Neuronal stem cell (in vitro differentiated cells): ENCODE measurements at regions not wholly inside any gene's neighbourhood (a gene's known extent, or its start where the extent isn't known, plus 50 kb on each side); places are given as distances from the start of the nearest gene placed in this dataset.

Experiments used
- DNase-seq: peaks from one replicate; pipeline ENCODE4 v3.0.0-alpha.2; 2013; ENCODE audit warnings: low spot score
- H2AFZ ChIP-seq: one replicate; pipeline ENCODE4 v1.6.1; 2013; ENCODE audit warnings: mild to moderate bottlenecking, low read length, inconsistent platforms
- H2AK5ac ChIP-seq: 2 replicates; pipeline ENCODE4 v1.6.1; 2013; ENCODE audit warnings: low read depth, mild to moderate bottlenecking, inconsistent platforms, low read length, moderate library complexity, mixed read lengths
- H2BK120ac ChIP-seq: 2 replicates; pipeline ENCODE4 v1.6.1; 2013; ENCODE audit warnings: low read depth, mild to moderate bottlenecking, inconsistent platforms, low read length, moderate library complexity, mixed read lengths
- H2BK12ac ChIP-seq: one replicate; pipeline ENCODE4 v1.6.1; 2013; ENCODE audit warnings: low read length, inconsistent platforms
- H2BK15ac ChIP-seq: 2 replicates; pipeline ENCODE4 v1.6.1; 2013; ENCODE audit warnings: mild to moderate bottlenecking, low read length, inconsistent platforms, mixed read lengths
- H2BK5ac ChIP-seq: one replicate; pipeline ENCODE4 v1.6.1; 2013; ENCODE audit warnings: inconsistent platforms, mild to moderate bottlenecking, low read length, moderate library complexity
- H3K14ac ChIP-seq: one replicate; pipeline ENCODE4 v1.6.1; 2013; ENCODE audit warnings: low read length, inconsistent platforms
- H3K18ac ChIP-seq: 2 replicates; pipeline ENCODE4 v1.6.1; 2013; ENCODE audit warnings: low read length, inconsistent platforms
- H3K23ac ChIP-seq: 2 replicates; pipeline ENCODE4 v1.6.1; 2013; ENCODE audit warnings: low read depth, mild to moderate bottlenecking, mixed read lengths, low read length, inconsistent platforms; ENCODE audit not compliant: poor library complexity
- H3K27ac ChIP-seq: replicated peaks from 3 replicates; pipeline ENCODE4 v1.5.1; 2013; ENCODE audit warnings: low read length, inconsistent platforms
- H3K27me3 ChIP-seq, 3 experiments: 2 replicates each; pipeline ENCODE4 v1.6.1; 2013; ENCODE audit warnings: low read length in 3 of 3, mild to moderate bottlenecking in 2 of 3, inconsistent platforms in 1 of 3, low read depth in 1 of 3, mixed read lengths in 1 of 3, moderate library complexity in 1 of 3; ENCODE audit not compliant: control insufficient read depth in 3 of 3, insufficient read depth in 3 of 3
- H3K36me3 ChIP-seq, 2 donors: replicated peaks in 1 of 2; 2 replicates each; pipeline ENCODE4 v1.6.1; 2013; ENCODE audit warnings: low read length in 2 of 2; ENCODE audit not compliant: control insufficient read depth in 2 of 2, insufficient read depth in 2 of 2
- H3K4ac ChIP-seq: 2 replicates; pipeline ENCODE4 v1.6.1; 2013; ENCODE audit warnings: inconsistent platforms, mild to moderate bottlenecking, low read length, moderate library complexity
- H3K4me1 ChIP-seq, 2 donors: 1 replicate in 1 of 2; 2 replicates in 1 of 2; pipeline ENCODE4 v1.6.1; 2013; ENCODE audit warnings: low read length in 2 of 2, low read depth in 1 of 2; ENCODE audit not compliant: control insufficient read depth in 2 of 2, insufficient read depth in 1 of 2
- H3K4me2 ChIP-seq: one replicate; pipeline ENCODE4 v1.6.1; 2013; ENCODE audit warnings: mild to moderate bottlenecking, low read length, inconsistent platforms; ENCODE audit not compliant: insufficient read depth, poor library complexity, severe bottlenecking
- H3K4me3 ChIP-seq, 2 donors: 2 replicates each; pipeline ENCODE4 v1.5.1; 2013; ENCODE audit warnings: low read length in 2 of 2, mild to moderate bottlenecking in 2 of 2, inconsistent platforms in 1 of 2, moderate library complexity in 1 of 2
- H3K79me1 ChIP-seq: one replicate; pipeline ENCODE4 v1.6.1; 2013; ENCODE audit warnings: low read depth, mild to moderate bottlenecking, inconsistent platforms, low read length, moderate library complexity
- H3K9ac ChIP-seq: one replicate; pipeline ENCODE4 v1.6.1; 2013; ENCODE audit warnings: mild to moderate bottlenecking, low read depth, low read length, inconsistent platforms; ENCODE audit not compliant: poor library complexity
- H3K9me3 ChIP-seq, 2 donors: replicated peaks in 1 of 2; 2 replicates each; pipeline versions ENCODE3 to v1.6.1; 2013; ENCODE audit warnings: low read length in 2 of 2, mild to moderate bottlenecking in 2 of 2, inconsistent platforms in 1 of 2, low read depth in 1 of 2, mixed read lengths in 1 of 2, moderate library complexity in 1 of 2; ENCODE audit not compliant: control insufficient read depth in 2 of 2, insufficient read depth in 1 of 2
- H4K8ac ChIP-seq: one replicate; pipeline ENCODE4 v1.6.1; 2013; ENCODE audit warnings: low read depth, mild to moderate bottlenecking, inconsistent platforms, low read length, moderate library complexity
- H4K91ac ChIP-seq: one replicate; pipeline ENCODE4 v1.6.1; 2013; ENCODE audit warnings: low read length, low read depth, mild to moderate bottlenecking, inconsistent platforms; ENCODE audit not compliant: poor library complexity
- WGBS, 2 donors: extraction: QIAGEN DNeasy Blood & Tissue Kit; methylation state at CpG; one replicate each; pipeline ENCODE4 v1.1.7; 2013; ENCODE audit warnings: missing lambda C conversion rate in 2 of 2, mixed read lengths in 1 of 2; ENCODE audit not compliant: insufficient read length in 2 of 2, insufficient replicate concordance in 1 of 2; ENCODE audit errors: extremely low coverage in 2 of 2; 5-methylcytosine and 5-hydroxymethylcytosine counted together

DNA sequence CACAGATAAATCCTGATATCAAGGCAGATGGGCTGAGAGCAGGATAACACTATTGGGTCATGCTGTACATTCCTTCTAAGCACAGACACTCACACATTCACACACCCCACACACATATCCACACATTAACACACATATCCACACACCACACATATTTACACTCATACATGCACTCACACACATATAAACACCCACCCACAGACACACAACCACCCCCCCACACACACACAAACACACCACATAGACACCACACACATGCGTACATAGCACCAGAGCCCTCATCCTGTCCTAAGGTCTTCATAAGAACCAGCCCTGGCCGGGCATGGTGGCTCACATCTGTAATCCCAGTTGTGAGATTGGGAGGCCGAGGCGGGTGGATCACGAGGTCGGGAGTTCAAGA lies 322.3 kb upstream of the ADCY2 start:
- H3K4me2 ChIP-seq: no peak overlapping the region
- H3K18ac ChIP-seq: no peak overlapping the region
- H3K79me1 ChIP-seq: no peaks in the 10 kb centered on the region
- H3K4me1 ChIP-seq: peaks cover 0 to 22% of the 10 kb centered on the region in 2 donors
- no peak overlapping the region for H4K8ac ChIP-seq
- H2BK15ac ChIP-seq: no peak overlapping the region
- no peak for DNase-seq
- H2AFZ ChIP-seq: no peak overlapping the region
- no CpG with 5 or more reads among the region's 6 CpGs for WGBS, 2 donors
- no peak overlapping the region for H3K14ac ChIP-seq
- no peak overlapping the region for H3K9ac ChIP-seq
- no peaks in the 10 kb centered on the region for H3K9me3 ChIP-seq
- H3K23ac ChIP-seq: no peak overlapping the region
- H2BK12ac ChIP-seq: no peak overlapping the region
- no peaks in the 10 kb centered on the region for H3K36me3 ChIP-seq
- H2AK5ac ChIP-seq: no peak overlapping the region
- H2BK120ac ChIP-seq: no peak overlapping the region
- no peak overlapping the region for H2BK5ac ChIP-seq
- no peak overlapping the region for H3K4me3 ChIP-seq
- H3K27me3 ChIP-seq: no peaks in the 10 kb centered on the region
- H3K27ac ChIP-seq: no peak overlapping the region
- no peak overlapping the region for H4K91ac ChIP-seq
- no peak overlapping the region for H3K4ac ChIP-seq

- Histone ChIP-seq H2BK12ac (no peak overlapping the region), H3K27ac (no peak overlapping the region), H2BK5ac (no peak overlapping the region), H3K27me3 (no peaks in the 10 kb centered on the region), H2BK15ac (no peak overlapping the region), H2BK120ac (no peak overlapping the region), H3K4me3 (no peak overlapping the region), H3K18ac (no peak overlapping the region), H4K91ac (no peak overlapping the region), H3K9me3 (no peaks in the 10 kb centered on the region), H2AK5ac (no peak overlapping the region), H3K36me3 (no peaks in the 10 kb centered on the region), H3K23ac (no peak overlapping the region), H3K4me2 (no peak overlapping the region), H3K4ac (no peak overlapping the region), H3K79me1 (no peaks in the 10 kb centered on the region), H3K9ac (no peak overlapping the region), H2AFZ (no peak overlapping the region), H3K4me1 (peaks cover 0 to 25% of the 10 kb centered on the region in 2 donors), H3K14ac (no peak overlapping the region), H4K8ac (no peak overlapping the region)
- whole genome bisulfite sequencing, 2 donors: no CpG with 5 or more reads among the region's 1 CpG
- no peak for DNase-seq
Measured at GRCh38 chr5:7074176-7074575, 321.8 kb upstream of the ADCY2 start.

DNA sequence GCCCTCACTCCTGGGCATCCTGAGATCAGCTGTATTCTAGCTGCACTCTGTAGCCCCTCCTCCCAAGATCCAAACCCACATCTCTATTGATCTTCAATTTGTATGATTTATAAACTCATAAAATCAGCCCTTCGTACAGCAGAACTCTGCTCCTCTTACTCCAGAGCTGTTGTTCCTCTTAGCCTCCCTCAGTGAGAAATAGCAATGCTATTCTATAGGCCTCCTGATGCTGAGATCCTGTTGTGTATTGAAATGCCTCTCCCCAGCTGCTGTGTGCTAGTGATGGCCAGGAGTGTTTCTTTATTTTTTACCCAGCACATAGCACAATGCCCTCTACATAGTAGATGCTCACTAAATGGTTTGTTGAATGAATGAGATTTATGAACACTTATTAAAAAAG lies 320.5 kb upstream of the ADCY2 start:
- no peak for DNase-seq
- peaks cover 4 to 29% of the 10 kb centered on the region in 2 donors for H3K4me1 ChIP-seq
- no peak overlapping the region for H3K4ac ChIP-seq
- no peak overlapping the region for H2BK12ac ChIP-seq
- H3K4me3 ChIP-seq: no peak overlapping the region
- H2BK15ac ChIP-seq: no peak overlapping the region
- H2AFZ ChIP-seq: peak overlapping the region; percentile 19
- no peaks in the 10 kb centered on the region for H3K79me1 ChIP-seq
- no peak overlapping the region for H2BK120ac ChIP-seq
- H4K8ac ChIP-seq: no peak overlapping the region
- H3K18ac ChIP-seq: no peak overlapping the region
- H3K4me2 ChIP-seq: no peak overlapping the region
- no peak overlapping the region for H3K14ac ChIP-seq
- H3K27me3 ChIP-seq: no peaks in the 10 kb centered on the region
- no peaks in the 10 kb centered on the region for H3K9me3 ChIP-seq
- no peak overlapping the region for H2BK5ac ChIP-seq
- H2AK5ac ChIP-seq: no peak overlapping the region
- WGBS, 2 donors: no CpG with 5 or more reads among the region's 1 CpG
- no peak overlapping the region for H3K9ac ChIP-seq
- H3K27ac ChIP-seq: no peak overlapping the region
- no peak overlapping the region for H3K23ac ChIP-seq
- H4K91ac ChIP-seq: no peak overlapping the region
- H3K36me3 ChIP-seq: no peaks in the 10 kb centered on the region

DNA sequence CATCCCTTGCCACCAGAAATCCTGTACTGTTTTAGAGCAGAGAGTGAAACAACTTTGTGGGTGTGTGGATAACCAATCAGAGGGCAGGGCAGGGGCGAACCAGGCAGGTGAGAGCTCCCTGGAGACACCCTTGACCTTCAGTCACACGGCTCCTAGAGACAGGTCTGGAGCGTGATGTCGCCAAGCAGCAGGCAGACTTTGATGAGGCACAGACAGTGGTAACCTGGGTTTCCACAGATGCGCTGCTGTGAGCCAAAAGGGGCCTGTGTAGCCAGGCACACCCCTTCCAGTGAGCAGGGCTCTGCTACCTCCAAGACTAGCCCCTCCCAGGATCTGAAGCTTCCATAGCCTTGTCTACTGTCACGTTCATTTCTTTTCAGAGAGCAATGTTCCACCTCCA lies 317.8 kb upstream of the ADCY2 start:
- no peak overlapping the region for H3K4ac ChIP-seq
- no peak overlapping the region for H2AFZ ChIP-seq
- H3K14ac ChIP-seq: no peak overlapping the region
- no peak for DNase-seq
- no peak overlapping the region for H3K4me3 ChIP-seq
- no peak overlapping the region for H3K9ac ChIP-seq
- H2BK5ac ChIP-seq: peak overlapping the region; percentile 77
- H3K23ac ChIP-seq: no peak overlapping the region
- H3K4me2 ChIP-seq: no peak overlapping the region
- H4K8ac ChIP-seq: no peak overlapping the region
- H3K27me3 ChIP-seq: no peaks in the 10 kb centered on the region
- H3K18ac ChIP-seq: no peak overlapping the region
- H2BK120ac ChIP-seq: no peak overlapping the region
- H3K36me3 ChIP-seq: no peaks in the 10 kb centered on the region
- no peak overlapping the region for H4K91ac ChIP-seq
- WGBS, 2 donors: no CpG with 5 or more reads among the region's 6 CpGs
- no peaks in the 10 kb centered on the region for H3K9me3 ChIP-seq
- H3K4me1 ChIP-seq: peaks cover 7 to 21% of the 10 kb centered on the region in 2 donors
- no peak overlapping the region for H2BK12ac ChIP-seq
- no peaks in the 10 kb centered on the region for H3K79me1 ChIP-seq
- H3K27ac ChIP-seq: no peak overlapping the region
- no peak overlapping the region for H2AK5ac ChIP-seq
- H2BK15ac ChIP-seq: no peak overlapping the region
